Fibroblast of lung (primary cell): ENCODE measurements at regions not wholly inside any gene's neighbourhood (a gene's known extent, or its start where the extent isn't known, plus 50 kb on each side); places are given as distances from the start of the nearest gene placed in this dataset.

ENCODE experiments used
- EZH2 ChIP-seq: IDR thresholded peaks from 2 replicates; pipeline ENCODE4 v1.5.1; 2012; ENCODE audit warnings: low read length, control low read depth, mild to moderate bottlenecking; ENCODE audit errors: missing control alignments
- TF ChIP-seq, protein P1 (sequence below), 2 donors: IDR thresholded peaks in 1 of 2; conservative IDR thresholded peaks in 1 of 2; 1 replicate in 1 of 2; 2 replicates in 1 of 2; pipeline ENCODE4 v1.5.1; 2011 to 2012; ENCODE audit warnings: low read length in 2 of 2, control low read depth in 1 of 2, inconsistent platforms in 1 of 2, low read depth in 1 of 2, mild to moderate bottlenecking in 1 of 2

GRCh38 chr21:35886887-35887286, 173.4 kb downstream of the SETD4 start:
- TF ChIP-seq, protein P1, sequence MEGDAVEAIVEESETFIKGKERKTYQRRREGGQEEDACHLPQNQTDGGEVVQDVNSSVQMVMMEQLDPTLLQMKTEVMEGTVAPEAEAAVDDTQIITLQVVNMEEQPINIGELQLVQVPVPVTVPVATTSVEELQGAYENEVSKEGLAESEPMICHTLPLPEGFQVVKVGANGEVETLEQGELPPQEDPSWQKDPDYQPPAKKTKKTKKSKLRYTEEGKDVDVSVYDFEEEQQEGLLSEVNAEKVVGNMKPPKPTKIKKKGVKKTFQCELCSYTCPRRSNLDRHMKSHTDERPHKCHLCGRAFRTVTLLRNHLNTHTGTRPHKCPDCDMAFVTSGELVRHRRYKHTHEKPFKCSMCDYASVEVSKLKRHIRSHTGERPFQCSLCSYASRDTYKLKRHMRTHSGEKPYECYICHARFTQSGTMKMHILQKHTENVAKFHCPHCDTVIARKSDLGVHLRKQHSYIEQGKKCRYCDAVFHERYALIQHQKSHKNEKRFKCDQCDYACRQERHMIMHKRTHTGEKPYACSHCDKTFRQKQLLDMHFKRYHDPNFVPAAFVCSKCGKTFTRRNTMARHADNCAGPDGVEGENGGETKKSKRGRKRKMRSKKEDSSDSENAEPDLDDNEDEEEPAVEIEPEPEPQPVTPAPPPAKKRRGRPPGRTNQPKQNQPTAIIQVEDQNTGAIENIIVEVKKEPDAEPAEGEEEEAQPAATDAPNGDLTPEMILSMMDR (conservative IDR thresholded peaks at IDR 0.05 in 1 of 2, IDR thresholded peaks at IDR 0.05 in 1 of 2; ENCODE audit: low read depth in 1 of 2, low read length in 2 of 2) = no peak
- TF ChIP-seq EZH2 = no peak
